ENCODE measurements at regions not wholly inside any gene's neighbourhood (a gene's known extent, or its start where the extent isn't known, plus 50 kb on each side); places are given as distances from the start of the nearest gene placed in this dataset.

DNA sequence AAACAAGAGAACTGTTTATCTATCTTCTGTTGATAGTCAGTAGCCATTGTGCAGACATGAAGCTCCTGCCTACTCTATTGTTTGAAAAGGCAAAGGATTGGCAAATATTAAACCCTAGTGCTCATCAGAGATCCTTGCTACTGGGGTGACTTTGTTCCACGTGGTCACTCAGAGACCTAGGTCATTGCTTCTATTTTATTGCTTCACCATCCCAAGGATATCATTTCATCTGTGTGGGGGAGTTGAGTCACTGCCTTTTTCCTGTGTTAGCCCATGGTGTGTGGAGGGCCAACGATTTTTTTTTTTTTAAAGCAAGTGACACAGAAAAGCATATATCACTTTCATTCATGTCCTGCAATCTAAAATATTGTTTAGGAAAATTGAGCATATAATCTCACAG lies 254.1 kb upstream of the RXFP2 start:
- TF ChIP-seq, protein P1, sequence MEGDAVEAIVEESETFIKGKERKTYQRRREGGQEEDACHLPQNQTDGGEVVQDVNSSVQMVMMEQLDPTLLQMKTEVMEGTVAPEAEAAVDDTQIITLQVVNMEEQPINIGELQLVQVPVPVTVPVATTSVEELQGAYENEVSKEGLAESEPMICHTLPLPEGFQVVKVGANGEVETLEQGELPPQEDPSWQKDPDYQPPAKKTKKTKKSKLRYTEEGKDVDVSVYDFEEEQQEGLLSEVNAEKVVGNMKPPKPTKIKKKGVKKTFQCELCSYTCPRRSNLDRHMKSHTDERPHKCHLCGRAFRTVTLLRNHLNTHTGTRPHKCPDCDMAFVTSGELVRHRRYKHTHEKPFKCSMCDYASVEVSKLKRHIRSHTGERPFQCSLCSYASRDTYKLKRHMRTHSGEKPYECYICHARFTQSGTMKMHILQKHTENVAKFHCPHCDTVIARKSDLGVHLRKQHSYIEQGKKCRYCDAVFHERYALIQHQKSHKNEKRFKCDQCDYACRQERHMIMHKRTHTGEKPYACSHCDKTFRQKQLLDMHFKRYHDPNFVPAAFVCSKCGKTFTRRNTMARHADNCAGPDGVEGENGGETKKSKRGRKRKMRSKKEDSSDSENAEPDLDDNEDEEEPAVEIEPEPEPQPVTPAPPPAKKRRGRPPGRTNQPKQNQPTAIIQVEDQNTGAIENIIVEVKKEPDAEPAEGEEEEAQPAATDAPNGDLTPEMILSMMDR (IDR thresholded peaks at IDR 0.05; ENCODE audit: low read depth, low read length): no peak
- TF ChIP-seq MYC (IDR thresholded peaks at IDR 0.05; ENCODE audit: low read depth, low read length): peak; percentile 98
- no peak for TF ChIP-seq POLR2A (IDR thresholded peaks at IDR 0.05; ENCODE audit: extremely low read depth, insufficient read length)

All from NB4 (cell line).